ENCODE measurements at regions not wholly inside any gene's neighbourhood (a gene's known extent, or its start where the extent isn't known, plus 50 kb on each side); places are given as distances from the start of the nearest gene placed in this dataset.

DNA sequence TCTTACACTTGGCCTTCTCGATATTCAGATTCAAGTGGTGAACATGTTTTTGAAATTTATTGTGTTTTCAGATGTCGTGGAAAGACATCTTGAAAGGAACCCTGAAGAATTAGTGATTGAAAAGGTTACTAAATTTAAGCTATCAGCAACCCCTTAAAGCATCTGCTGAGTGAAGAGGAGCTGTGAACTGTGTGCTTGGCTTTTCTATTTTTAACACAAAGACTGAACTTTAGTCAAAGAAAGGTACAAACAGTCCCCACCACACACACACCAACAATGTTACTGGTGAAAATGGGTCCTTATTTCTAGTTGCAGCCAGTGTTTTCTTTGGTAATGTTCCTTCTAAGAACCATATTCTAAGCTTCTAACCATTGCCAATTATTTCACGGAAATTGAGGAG is 95.1 kb downstream of the CYRIA start (continued):
- TF ChIP-seq, protein P1, sequence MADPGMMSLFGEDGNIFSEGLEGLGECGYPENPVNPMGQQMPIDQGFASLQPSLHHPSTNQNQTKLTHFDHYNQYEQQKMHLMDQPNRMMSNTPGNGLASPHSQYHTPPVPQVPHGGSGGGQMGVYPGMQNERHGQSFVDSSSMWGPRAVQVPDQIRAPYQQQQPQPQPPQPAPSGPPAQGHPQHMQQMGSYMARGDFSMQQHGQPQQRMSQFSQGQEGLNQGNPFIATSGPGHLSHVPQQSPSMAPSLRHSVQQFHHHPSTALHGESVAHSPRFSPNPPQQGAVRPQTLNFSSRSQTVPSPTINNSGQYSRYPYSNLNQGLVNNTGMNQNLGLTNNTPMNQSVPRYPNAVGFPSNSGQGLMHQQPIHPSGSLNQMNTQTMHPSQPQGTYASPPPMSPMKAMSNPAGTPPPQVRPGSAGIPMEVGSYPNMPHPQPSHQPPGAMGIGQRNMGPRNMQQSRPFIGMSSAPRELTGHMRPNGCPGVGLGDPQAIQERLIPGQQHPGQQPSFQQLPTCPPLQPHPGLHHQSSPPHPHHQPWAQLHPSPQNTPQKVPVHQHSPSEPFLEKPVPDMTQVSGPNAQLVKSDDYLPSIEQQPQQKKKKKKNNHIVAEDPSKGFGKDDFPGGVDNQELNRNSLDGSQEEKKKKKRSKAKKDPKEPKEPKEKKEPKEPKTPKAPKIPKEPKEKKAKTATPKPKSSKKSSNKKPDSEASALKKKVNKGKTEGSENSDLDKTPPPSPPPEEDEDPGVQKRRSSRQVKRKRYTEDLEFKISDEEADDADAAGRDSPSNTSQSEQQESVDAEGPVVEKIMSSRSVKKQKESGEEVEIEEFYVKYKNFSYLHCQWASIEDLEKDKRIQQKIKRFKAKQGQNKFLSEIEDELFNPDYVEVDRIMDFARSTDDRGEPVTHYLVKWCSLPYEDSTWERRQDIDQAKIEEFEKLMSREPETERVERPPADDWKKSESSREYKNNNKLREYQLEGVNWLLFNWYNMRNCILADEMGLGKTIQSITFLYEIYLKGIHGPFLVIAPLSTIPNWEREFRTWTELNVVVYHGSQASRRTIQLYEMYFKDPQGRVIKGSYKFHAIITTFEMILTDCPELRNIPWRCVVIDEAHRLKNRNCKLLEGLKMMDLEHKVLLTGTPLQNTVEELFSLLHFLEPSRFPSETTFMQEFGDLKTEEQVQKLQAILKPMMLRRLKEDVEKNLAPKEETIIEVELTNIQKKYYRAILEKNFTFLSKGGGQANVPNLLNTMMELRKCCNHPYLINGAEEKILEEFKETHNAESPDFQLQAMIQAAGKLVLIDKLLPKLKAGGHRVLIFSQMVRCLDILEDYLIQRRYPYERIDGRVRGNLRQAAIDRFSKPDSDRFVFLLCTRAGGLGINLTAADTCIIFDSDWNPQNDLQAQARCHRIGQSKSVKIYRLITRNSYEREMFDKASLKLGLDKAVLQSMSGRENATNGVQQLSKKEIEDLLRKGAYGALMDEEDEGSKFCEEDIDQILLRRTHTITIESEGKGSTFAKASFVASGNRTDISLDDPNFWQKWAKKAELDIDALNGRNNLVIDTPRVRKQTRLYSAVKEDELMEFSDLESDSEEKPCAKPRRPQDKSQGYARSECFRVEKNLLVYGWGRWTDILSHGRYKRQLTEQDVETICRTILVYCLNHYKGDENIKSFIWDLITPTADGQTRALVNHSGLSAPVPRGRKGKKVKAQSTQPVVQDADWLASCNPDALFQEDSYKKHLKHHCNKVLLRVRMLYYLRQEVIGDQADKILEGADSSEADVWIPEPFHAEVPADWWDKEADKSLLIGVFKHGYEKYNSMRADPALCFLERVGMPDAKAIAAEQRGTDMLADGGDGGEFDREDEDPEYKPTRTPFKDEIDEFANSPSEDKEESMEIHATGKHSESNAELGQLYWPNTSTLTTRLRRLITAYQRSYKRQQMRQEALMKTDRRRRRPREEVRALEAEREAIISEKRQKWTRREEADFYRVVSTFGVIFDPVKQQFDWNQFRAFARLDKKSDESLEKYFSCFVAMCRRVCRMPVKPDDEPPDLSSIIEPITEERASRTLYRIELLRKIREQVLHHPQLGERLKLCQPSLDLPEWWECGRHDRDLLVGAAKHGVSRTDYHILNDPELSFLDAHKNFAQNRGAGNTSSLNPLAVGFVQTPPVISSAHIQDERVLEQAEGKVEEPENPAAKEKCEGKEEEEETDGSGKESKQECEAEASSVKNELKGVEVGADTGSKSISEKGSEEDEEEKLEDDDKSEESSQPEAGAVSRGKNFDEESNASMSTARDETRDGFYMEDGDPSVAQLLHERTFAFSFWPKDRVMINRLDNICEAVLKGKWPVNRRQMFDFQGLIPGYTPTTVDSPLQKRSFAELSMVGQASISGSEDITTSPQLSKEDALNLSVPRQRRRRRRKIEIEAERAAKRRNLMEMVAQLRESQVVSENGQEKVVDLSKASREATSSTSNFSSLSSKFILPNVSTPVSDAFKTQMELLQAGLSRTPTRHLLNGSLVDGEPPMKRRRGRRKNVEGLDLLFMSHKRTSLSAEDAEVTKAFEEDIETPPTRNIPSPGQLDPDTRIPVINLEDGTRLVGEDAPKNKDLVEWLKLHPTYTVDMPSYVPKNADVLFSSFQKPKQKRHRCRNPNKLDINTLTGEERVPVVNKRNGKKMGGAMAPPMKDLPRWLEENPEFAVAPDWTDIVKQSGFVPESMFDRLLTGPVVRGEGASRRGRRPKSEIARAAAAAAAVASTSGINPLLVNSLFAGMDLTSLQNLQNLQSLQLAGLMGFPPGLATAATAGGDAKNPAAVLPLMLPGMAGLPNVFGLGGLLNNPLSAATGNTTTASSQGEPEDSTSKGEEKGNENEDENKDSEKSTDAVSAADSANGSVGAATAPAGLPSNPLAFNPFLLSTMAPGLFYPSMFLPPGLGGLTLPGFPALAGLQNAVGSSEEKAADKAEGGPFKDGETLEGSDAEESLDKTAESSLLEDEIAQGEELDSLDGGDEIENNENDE (IDR thresholded peaks at IDR 0.05; ENCODE audit: insufficient replicate concordance, low read length): no peak
- TF ChIP-seq EP300 (IDR thresholded peaks at IDR 0.05; ENCODE audit: borderline replicate concordance in 1 of 2, low read depth in 2 of 2, low read length in 2 of 2) (no peak), BACH1 (IDR thresholded peaks at IDR 0.05; ENCODE audit: low read length) (no peak), ZNF274 (IDR thresholded peaks at IDR 0.05; ENCODE audit: borderline replicate concordance, extremely low read depth, low read length) (no peak)

All from H1 (cell line).